ENCODE measurements at regions not wholly inside any gene's neighbourhood (a gene's known extent, or its start where the extent isn't known, plus 50 kb on each side); places are given as distances from the start of the nearest gene placed in this dataset.
"Not testable (repeated sequence)": the region's sequence is repeated elsewhere in the genome, so short reads cannot be mapped to it uniquely, and the experiment has no call there.

GRCh38 chr12:127014079-127014478 is 1252.9 kb upstream of the TMEM132C start:
- no peak for DNase-seq

DNA sequence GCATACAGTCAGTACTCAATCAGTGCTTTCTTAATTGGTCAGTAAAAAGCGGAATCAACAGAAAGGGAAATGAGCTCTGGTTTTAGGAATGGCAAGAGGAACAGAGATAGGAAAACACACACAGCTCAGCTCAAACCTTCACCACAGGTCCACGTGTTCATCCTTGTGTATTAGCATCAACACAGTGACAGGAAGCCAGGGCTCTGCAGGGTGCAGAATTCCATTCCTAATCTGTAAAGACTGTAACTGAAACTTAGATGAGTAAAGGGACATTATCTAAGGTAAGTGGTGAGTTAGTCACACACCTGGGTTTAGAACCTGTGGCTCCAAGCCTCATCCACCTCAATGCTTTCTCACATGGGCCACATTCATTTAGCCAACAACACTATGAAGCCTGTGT is 1242.2 kb upstream of the TMEM132C start:
- DNase-seq: no peak

- no peak for DNase-seq
These were observed 1241.4 kb upstream of the TMEM132C start for GRCh38 chr12:127025545-127025944.

DNA sequence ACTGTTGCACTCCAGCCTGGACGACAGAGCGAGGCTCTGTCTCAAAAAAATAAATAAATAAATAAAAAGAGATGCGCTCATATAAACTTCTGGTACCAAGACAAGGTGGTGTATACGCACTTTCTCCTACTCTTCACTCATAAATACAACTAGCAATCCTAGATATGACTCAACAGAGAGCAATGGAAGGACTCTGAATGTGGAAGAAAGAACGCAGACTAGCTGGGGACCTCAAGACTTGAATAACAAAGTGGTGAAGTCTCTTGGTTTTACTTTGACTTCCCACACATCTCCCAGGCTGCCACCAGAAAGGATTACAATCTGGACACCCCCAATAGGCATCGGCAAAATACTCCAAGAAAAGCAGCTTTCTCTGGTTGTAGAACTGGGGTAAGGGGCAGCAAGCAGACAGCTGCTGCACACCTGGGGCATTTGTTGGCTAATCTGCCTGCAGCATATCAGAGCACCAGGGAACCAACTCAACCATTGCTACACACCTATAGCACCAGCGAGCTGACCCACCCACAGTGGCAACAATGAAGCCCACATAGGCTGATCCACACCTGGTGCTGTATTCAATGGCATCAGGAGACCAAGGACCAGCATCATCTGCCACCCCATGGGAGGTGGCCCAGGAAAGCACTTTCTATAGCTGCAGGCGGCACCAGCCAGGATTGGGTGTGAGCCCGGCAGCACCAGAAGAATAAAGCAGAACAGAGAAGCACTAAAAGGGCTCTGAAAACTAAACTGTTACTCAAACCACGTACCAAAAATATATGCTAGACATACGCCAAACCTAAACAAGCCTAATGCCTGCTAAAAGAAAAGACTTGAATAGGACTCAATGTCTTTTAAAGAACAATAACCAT is 1231.7 kb upstream of the TMEM132C start:
- no peak for DNase-seq

- DNase-seq: no peak
These were observed 1228.8 kb upstream of the TMEM132C start for GRCh38 chr12:127038152-127038551.

DNA sequence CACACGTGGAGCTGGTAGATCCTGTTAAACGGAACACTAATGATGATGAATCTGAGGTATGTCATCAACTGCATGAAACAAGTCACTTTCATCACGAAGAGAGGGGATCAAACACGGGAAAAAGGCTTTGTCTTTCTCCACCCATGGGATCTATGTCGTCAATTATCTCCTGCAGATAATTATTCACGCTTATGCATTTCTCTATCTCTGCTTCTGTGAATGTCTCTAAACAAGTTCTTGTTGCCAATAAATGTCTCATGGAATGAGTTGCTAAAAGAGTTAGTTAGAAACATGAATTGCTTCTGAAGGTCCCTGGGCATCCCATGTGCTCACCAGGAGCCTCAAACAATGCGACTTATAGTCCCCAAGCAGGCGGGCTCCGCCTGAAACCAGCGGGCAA is 1228.2 kb upstream of the TMEM132C start:
- DNase-seq: no peak

GRCh38 chr12:127041985-127042625 is 1224.9 kb upstream of the TMEM132C start:
- DNase-seq: no peak

GRCh38 chr12:127043731-127044130 is 1223.2 kb upstream of the TMEM132C start:
- DNase-seq: no peak

DNA sequence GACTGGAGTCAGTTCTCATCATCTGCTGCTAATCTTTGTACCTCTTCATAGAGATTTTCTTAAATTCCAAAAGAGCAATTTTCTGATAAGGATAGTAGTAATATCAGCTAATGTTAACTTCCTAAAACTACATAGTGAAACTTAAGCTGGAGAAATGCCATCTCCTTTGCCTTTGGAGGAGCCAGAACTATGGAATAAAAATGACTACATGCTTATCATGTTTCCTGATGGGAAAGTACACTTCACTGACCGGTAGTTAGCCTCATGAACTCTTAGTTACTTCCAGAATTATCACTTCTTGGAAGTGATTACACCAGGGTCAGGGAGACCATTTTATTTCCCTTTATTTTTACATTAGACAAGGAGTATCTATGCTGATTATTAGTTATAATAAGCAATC is 1222.1 kb upstream of the TMEM132C start:
- no peak for DNase-seq

DNA sequence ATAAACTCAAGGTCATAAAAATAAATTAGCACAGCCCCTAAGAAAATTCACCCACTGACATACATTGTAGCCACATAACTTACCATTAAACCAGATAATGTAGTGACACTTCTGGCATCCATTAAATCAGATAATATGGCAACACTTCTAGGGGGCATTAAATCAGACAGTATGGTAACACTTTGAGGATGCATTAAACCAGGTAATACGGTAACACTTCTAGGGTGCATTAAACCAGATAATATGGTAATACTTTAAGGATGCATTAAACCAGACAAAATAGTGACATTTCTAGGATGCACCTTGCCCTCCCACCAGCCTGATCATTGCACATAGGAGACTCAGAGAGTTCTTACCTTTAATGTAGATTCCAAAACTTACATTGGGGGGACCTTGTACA is 1220.5 kb upstream of the TMEM132C start:
- DNase-seq: no peak

GRCh38 chr12:127048057-127048456 is 1218.9 kb upstream of the TMEM132C start:
- no peak for DNase-seq

DNA sequence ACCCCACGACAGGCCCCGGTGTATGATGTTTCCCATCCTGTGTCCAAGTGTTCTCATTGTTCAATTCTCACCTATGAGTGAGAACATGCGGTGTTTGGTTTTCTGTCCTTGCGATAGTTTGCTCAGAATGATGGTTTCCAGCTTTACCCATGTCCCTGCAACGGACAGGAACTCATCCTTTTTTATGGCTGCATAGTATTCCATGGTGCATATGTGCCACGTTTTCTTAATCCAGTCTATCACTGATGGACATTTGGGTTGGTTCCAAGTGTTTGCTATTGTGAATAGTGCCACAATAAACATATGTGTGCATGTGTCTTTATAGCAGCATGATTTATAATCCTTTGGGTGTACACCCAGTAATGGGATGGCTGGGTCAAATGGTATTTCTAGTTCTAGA is 1218.4 kb upstream of the TMEM132C start:
- DNase-seq: not testable (repeated sequence)

- no peak for DNase-seq
These were observed 1215.8 kb upstream of the TMEM132C start for GRCh38 chr12:127051139-127051538.

- no peak for DNase-seq
These were observed 1214.3 kb upstream of the TMEM132C start for GRCh38 chr12:127052511-127053232.

DNA sequence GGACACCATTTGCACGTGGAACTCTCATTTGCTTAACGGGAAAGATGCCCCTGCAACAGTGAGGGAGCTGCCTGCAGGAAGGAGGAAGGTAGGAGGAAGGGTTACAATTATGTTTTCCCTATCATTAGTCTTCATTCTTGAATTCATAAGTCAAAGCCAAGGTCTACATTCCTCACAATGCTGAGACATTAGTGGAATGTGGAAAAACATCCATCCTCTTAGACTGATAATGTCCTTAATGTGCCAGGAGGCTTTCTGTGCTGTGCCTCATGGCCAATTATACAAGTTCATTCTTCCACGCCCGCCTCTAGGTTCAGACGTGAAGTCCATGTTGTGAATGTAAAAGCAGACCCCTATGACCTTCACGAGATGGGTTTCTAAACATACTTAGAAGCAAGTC is 1212.4 kb upstream of the TMEM132C start:
- DNase-seq: no peak

DNA sequence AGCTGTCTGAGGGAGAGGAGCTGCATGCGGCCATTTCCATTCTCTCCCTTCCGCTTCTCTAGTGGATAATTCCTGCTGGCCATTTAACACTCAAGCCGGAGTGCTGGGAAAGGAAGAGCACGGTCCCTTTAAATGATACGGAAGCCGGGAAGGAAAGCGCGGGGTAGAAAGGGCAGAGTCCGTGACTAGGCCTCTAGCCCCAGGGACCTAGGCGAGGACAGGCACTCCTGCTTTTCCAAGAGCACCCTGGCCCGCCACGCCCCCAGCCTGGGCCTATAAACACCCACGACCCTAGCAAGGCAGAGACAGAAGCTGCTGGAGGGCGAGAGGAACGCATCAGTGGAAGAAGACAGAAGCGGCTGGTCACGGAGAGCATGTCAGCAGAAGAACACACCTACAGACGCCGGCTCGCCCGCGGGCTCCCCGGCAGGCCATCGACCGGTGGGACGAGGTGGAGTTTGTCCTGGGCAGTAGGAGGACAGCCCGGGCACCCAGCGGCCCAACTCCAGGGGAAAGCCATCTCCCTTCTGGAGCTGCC is 1206.6 kb upstream of the TMEM132C start:
- no peak for DNase-seq

DNA sequence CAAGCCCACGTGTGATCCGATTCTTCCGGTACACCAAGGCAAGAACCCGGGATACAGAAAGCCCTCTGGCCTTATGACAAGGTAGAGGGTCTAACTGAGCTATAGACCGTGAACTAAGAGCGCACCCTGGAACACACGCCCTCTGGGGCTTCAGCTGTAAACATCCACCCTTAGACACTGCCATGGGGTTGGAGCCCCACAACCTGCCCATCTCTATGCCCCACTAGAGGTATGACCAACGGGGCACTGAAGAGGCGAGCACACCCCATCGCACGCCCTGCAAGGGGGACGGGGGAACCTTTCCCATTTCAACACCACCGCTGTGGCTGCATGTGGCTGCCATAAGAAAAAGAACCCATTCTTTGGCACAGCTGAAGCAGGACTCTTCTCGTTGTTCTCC is 1206.0 kb upstream of the TMEM132C start:
- no peak for DNase-seq

DNA sequence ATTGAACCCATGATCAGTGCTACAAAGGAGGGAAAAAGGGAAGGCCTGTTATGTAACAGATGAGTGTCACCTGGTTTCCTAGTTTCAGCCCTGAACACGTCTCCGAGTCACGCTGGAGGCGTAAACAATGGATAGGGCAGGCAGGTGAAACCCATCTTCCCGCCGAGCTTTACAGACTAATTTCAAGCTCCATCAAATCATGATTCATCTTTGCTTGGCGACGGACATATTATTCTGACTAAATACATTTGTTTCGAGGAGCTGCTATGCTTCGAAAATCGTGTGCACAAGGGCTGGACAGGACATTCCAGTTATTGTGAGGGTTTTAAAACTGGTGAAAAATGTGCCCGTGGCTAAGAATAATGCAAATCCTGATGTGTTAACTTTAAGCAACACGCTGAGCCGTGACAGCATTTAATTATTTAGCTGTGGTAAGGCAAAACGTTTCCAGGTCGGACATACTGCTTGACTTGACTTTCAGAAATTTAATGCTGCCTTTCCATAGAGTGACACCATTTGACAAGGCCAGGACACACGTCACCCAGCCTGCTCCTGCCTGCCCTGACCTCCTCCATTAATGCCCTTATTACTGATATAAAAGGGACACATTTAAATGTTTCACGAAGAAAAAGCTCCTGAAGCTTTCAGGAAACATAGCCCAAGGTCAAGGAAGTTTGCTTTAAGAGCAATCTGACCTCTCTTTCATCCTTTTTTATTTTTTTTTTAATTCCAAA is 1203.5 kb upstream of the TMEM132C start:
- no peak for DNase-seq

GRCh38 chr12:127064207-127064606 is 1202.8 kb upstream of the TMEM132C start:
- DNase-seq: no peak

- no peak for DNase-seq
These were observed 1201.4 kb upstream of the TMEM132C start for GRCh38 chr12:127065595-127065994.

DNA sequence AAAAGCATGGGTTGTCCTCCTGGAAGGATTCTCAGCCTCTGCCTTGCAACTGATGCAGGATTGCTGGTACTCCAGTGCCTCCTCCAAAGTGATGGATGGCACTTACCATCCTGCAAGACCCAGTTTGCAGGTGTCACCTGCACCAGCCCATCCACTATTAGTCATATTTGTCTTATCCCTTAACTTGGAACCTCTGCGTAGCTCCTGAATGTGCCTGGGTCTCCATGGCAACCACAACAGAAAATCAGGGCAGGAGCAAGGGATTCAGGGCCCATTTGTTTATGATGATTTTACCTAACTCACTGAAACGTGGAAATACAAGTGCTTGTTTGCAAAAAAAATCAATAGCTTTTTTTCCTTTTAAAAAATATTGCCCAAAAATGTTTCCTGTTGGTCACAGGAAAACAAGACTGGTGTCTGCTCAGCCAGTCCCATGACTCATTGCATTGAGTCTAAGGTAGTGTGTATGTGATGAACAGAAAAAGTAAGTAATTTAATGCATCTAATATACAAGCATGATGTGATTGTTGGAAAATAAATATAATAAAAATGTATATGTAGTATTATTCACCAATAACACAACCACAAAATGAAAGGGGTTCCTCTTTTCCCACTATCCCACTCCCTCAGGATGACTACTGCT is 1196.3 kb upstream of the TMEM132C start:
- DNase-seq: no peak

- DNase-seq: no peak
These were observed 1192.8 kb upstream of the TMEM132C start for GRCh38 chr12:127074161-127074560.
